Mesenteric fat pad (tissue), 1 donor: ENCODE measurements at regions not wholly inside any gene's neighbourhood (a gene's known extent, or its start where the extent isn't known, plus 50 kb on each side); places are given as distances from the start of the nearest gene placed in this dataset.

Source experiments
- DNase-seq: peaks from one replicate; pipeline ENCODE4 v3.0.0-alpha.2; 2020; ENCODE audit warnings: low spot score
- donor health status: DM: yes; HTN: yes; CAD: no.

GRCh38 chr12:13691598-13691997 lies 289.8 kb downstream of the GRIN2B start:
- DNase-seq = no peak

GRCh38 chr12:13687633-13688032 lies 293.8 kb downstream of the GRIN2B start:
- DNase-seq = no peak

- no peak for DNase-seq
These were observed 295.1 kb downstream of the GRIN2B start for GRCh38 chr12:13686260-13686659.

- DNase-seq = no peak
These were observed 300.5 kb downstream of the GRIN2B start for GRCh38 chr12:13680916-13681315.

GRCh38 chr12:13676880-13677279 lies 304.5 kb downstream of the GRIN2B start:
- no peak for DNase-seq

- no peak for DNase-seq
These were observed 311.0 kb downstream of the GRIN2B start for GRCh38 chr12:13670285-13670866.

- DNase-seq = no peak
These were observed 312.5 kb downstream of the GRIN2B start for GRCh38 chr12:13668880-13669279.

- no peak for DNase-seq
These were observed 314.6 kb downstream of the GRIN2B start for GRCh38 chr12:13666806-13667205.

- no peak for DNase-seq
These were observed 320.2 kb downstream of the GRIN2B start for GRCh38 chr12:13661005-13661887.

- DNase-seq = no peak
These were observed 326.9 kb downstream of the GRIN2B start for GRCh38 chr12:13654456-13654855.

GRCh38 chr12:13652105-13652504 lies 329.3 kb downstream of the GRIN2B start:
- DNase-seq = no peak

GRCh38 chr12:13635709-13636108 lies 345.7 kb downstream of the GRIN2B start:
- DNase-seq = no peak

GRCh38 chr12:13631873-13632272 lies 349.5 kb downstream of the GRIN2B start:
- DNase-seq = no peak

GRCh38 chr12:13630354-13630753 lies 351.0 kb downstream of the GRIN2B start:
- no peak for DNase-seq

GRCh38 chr12:13628067-13628466 lies 353.3 kb downstream of the GRIN2B start:
- DNase-seq = no peak

- DNase-seq = no peak
These were observed 353.9 kb downstream of the GRIN2B start for GRCh38 chr12:13627536-13627935.

GRCh38 chr12:13613297-13613696 lies 368.1 kb downstream of the GRIN2B start:
- DNase-seq = no peak

- DNase-seq = no peak
These were observed 371.3 kb downstream of the GRIN2B start for GRCh38 chr12:13609894-13610679.

GRCh38 chr12:13606290-13606689 lies 375.1 kb downstream of the GRIN2B start:
- DNase-seq = no peak

- no peak for DNase-seq
These were observed 377.4 kb downstream of the GRIN2B start for GRCh38 chr12:13603953-13604352.

- no peak for DNase-seq
These were observed 379.2 kb downstream of the GRIN2B start for GRCh38 chr12:13602172-13602571.

- DNase-seq = no peak
These were observed 382.2 kb downstream of the GRIN2B start for GRCh38 chr12:13599176-13599575.
